ENCODE measurements at regions not wholly inside any gene's neighbourhood (a gene's known extent, or its start where the extent isn't known, plus 50 kb on each side); places are given as distances from the start of the nearest gene placed in this dataset.
"Not testable (repeated sequence)": the region's sequence is repeated elsewhere in the genome, so short reads cannot be mapped to it uniquely, and the experiment has no call there.

DNA sequence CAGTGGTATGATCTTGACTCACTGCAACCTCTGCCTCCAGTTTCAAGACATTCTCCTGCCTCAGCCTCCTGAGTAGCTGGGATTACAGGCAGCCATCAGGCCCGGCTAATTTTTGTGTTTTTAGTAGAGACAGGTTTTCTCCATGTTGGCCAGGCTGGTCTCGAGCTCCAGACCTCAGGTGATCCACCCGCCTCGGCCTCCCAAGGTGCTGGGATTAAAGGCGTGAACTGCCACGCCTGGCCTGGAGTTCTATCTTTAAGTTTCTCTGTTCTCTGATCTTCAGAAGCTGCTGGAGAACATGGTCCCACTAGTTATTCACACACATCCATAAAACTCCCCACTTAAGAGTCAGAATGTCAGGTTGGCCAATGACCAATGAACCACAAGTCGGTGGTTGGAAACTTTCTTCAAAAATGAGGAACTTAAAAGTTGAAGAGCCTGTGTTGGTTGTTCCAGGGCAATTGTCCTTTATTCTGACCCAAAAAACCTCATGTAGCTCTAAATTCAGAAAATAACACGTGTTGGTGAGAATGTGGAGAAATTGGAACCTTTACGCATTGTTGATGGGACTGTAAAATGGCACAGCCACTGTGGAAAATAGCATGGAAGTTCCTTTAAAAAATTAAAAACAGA lies 55.9 kb upstream of the PIK3CB start:
- no peak for TF ChIP-seq POLR2AphosphoS5 (IDR thresholded peaks at IDR 0.05)
- TF ChIP-seq CTCF (IDR thresholded peaks at IDR 0.05) = no peak
- no peak for TF ChIP-seq POLR2A (IDR thresholded peaks at IDR 0.05)
- TF ChIP-seq EP300 (IDR thresholded peaks at IDR 0.05) = no peak
- no peaks in the 10 kb centered on the region for H3K36me3 ChIP-seq
- peak overlapping the region in 3 of 4 donors; percentile 27 to 69 (median 61) for H3K27ac ChIP-seq
- no peak overlapping the region for H3K4me3 ChIP-seq
- H3K9me3 ChIP-seq = no peaks in the 10 kb centered on the region
- no peak for DNase-seq
- H3K27me3 ChIP-seq = no peaks in the 10 kb centered on the region
- WGBS, 2 donors = 57 to 61% methylated on average over 8 to 9 of the region's 9 CpGs
- ATAC-seq (ENCODE audit: low FRiP score in 2 of 2) = peak in 1 of 2 donors; percentile 76
- H3K4me1 ChIP-seq = peaks cover 0 to 3% (median 0%) of the 10 kb centered on the region in 4 donors

- Histone ChIP-seq H3K4me3 (no peak overlapping the region), H3K27ac (no peak overlapping the region), H3K36me3 (no peaks in the 10 kb centered on the region), H3K9me3 (no peaks in the 10 kb centered on the region), H3K4me1 (peaks cover 0 to 3% (median 0%) of the 10 kb centered on the region in 4 donors), H3K27me3 (no peaks in the 10 kb centered on the region)
- TF ChIP-seq EP300 (IDR thresholded peaks at IDR 0.05) = no peak
- TF ChIP-seq POLR2A (IDR thresholded peaks at IDR 0.05) = no peak
- no peak for TF ChIP-seq POLR2AphosphoS5 (IDR thresholded peaks at IDR 0.05)
- TF ChIP-seq CTCF (IDR thresholded peaks at IDR 0.05) = no peak
- ATAC-seq (ENCODE audit: low FRiP score in 2 of 2) (no peak), DNase-seq (no peak)
- WGBS, 2 donors = 93 to 96% methylated on average over 3 of the region's 3 CpGs
These were observed 55.1 kb upstream of the PIK3CB start for GRCh38 chr3:138889792-138890191.

GRCh38 chr3:138888560-138888959 lies 53.8 kb upstream of the PIK3CB start:
- Histone ChIP-seq H3K27ac (peak overlapping the region in 1 of 4 donors; percentile 3), H3K27me3 (no peaks in the 10 kb centered on the region), H3K4me1 (peaks cover 0 to 3% (median 0%) of the 10 kb centered on the region in 4 donors), H3K4me3 (no peak overlapping the region), H3K36me3 (no peaks in the 10 kb centered on the region), H3K9me3 (no peaks in the 10 kb centered on the region)
- TF ChIP-seq POLR2AphosphoS5 (IDR thresholded peaks at IDR 0.05) = no peak
- TF ChIP-seq CTCF (IDR thresholded peaks at IDR 0.05) = no peak
- TF ChIP-seq POLR2A (IDR thresholded peaks at IDR 0.05) = no peak
- no peak for TF ChIP-seq EP300 (IDR thresholded peaks at IDR 0.05)
- DNase-seq = no peak
- WGBS, 2 donors = 58 to 77% methylated on average over 2 of the region's 2 CpGs
- no peak for ATAC-seq (ENCODE audit: low FRiP score in 2 of 2)

GRCh38 chr3:138886096-138886495 lies 51.4 kb upstream of the PIK3CB start:
- H3K27ac ChIP-seq; H3K9me3 ChIP-seq; ATAC-seq (ENCODE audit: low FRiP score in 2 of 2); H3K4me3 ChIP-seq; H3K36me3 ChIP-seq; H3K27me3 ChIP-seq; DNase-seq; H3K4me1 ChIP-seq: not testable (repeated sequence)
- WGBS, 2 donors = 89% methylated on average over 5 of the region's 5 CpGs
